Ammon's horn (tissue), 1 donor: ENCODE measurements at regions not wholly inside any gene's neighbourhood (a gene's known extent, or its start where the extent isn't known, plus 50 kb on each side); places are given as distances from the start of the nearest gene placed in this dataset.
"Not testable (repeated sequence)": the region's sequence is repeated elsewhere in the genome, so short reads cannot be mapped to it uniquely, and the experiment has no call there.

Experiments
- DNase-seq: peaks from one replicate; pipeline ENCODE4 v3.0.0-alpha.2; 2016; ENCODE audit warnings: low spot score

DNA sequence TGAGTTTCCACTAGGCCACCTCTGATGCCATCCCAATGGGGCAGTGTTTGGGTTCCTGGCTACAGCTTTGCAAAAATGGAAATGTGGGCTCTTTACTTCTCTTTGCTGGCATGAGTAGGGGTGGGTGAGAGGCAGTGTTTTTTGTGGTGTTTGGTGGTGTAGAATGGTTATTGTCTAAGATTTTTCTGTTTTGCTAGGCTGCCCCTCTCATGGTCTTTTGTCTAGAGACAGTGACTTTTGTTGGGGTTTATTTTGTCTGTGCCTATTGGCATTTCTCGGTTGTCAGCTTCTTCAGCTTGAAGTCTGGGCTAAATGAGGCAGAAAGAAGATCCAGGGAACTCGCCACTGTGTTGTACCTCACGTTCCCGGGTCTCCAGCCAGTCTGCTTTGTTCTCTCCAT, 112.1 kb downstream of the CENPF start:
- DNase-seq = no peak

DNA sequence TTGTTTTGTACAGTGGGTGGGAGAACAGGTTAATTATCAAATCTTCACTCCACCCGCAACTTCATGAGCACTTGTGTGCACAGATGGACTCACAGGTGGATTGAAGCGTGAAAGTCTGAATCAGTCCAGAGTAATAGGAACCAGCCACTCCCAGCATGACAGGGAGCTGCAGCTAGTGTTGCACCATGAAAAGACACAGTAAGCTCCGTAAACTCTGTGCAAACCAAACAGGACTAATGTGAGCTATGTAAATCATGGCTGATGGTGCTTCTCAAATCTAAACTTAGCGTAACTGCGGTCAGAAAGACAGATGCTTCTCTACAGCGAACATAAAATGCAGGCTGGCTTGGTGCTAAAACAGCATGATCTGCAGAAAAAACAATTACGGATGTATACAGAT, 114.4 kb downstream of the CENPF start:
- no peak for DNase-seq

DNA sequence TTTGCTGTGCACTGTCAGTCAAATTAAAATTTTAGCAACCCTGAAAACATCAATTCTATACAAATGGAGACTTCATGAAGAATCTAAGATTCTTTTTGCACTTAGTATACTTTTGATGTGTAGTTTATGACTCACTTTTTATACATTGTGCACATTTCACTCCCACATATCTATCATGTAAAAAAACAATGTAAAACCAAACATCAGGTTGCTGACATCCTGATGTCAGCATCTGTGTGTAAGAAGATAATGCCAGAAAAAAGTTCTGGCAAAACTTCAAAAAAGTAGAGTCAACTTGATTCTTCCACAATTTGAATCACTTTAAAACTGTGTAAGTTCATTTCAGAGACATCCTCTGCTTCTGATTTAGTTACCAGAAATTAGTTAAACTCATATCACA, 115.7 kb downstream of the CENPF start:
- no peak for DNase-seq

DNA sequence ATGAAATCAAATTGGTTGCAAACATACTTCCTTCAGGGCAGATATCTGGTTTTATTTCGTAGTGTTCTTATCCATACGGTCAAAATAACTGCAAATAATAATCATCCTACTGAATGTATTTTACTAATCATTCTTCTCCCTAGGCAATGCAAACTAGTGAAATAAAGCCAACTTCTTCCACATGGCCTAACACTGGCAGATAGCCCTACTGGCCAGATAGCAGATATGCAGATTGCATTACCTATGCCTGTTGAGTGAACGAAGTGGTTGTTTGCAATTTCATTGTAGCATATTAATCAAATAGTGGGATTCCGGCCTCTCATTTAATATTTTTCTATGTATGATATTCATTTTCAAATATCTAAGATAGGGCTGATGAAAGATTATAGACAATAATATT, 116.2 kb downstream of the CENPF start:
- DNase-seq = no peak

DNA sequence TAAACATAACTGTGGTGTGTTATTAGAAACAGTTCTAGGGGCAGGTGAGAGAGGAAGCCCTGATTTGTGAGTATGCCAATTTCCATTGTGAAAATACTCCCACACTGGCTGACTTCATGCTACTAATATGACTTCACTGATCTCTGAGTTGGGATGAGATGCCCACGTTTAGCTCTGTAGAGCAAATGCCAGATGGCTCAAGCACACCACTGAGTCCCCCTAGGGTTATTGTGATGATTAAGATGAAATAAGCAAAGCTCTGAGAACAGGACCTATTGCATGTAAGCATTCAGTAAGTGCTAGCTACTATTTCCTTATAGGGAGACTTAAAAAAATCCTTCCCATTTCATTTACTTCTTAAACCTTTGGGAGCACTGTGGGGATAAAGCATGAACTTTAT, 117.6 kb downstream of the CENPF start:
- no peak for DNase-seq

DNA sequence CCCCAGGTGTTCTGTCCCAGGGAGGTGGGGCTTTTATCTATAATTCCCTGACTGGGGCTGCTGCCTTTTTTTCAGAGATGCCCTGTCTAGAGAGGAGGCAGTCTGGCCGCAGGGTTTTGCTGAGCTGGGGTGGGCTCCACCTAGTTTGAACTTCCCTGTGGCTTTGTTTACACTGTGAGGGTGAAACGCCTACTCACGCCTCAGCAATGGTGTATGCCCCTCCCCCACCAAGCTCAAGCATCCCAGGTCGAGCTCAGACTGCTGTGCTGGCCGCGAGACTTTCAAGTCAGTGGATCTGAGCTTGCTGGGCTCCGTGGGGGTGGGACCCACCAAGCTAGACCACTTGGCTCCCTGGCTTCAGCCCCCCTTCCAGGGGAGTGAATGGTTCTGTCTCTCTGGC, 124.3 kb downstream of the CENPF start:
- DNase-seq = no peak

DNA sequence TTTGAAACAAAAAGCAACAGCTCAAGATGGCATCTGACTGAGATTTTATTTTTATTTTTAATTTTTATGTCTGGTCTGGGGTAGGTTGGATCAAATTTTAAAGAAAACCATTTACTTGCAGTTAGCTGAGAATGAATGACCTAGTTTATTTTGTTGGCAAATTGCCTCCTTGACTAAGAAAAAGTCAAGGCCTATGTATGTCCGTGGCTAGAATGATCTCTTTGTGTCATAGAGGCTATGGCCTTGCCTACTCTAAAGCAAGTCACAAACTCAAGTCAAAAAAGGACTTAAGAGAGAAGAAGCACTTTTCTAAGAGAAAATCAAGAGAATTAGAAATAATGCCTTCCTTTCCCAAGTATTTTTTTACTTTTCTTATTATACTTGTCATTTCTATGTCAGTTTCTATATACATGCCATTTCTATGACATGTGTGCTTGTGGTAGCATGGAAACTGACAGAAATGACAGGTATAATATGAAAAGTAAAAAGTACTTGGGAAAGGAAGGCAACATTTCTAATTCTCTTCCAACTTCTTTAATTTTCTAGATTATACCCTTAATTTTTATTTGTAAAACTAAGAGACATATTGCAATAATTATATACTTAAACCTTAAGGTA, 136.7 kb downstream of the CENPF start:
- no peak for DNase-seq

DNA sequence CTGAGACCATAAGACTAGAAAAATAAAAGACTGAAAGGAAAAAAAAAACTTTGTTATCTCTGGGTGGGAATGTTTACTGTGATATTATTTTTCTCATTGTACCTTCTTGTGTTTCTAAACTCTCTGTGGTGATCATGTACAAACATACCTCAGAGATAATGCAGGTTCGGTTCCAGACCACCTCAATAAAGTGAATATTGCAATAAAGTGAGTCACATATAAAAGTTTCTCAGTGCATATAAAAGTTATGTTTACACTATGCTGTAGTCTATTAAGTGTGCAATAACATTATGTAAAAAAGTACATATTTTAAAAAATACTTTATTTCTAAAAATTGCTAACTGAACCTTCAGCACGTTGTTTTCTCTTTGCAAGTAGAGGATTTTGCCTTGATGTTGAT, 137.5 kb downstream of the CENPF start:
- no peak for DNase-seq

DNA sequence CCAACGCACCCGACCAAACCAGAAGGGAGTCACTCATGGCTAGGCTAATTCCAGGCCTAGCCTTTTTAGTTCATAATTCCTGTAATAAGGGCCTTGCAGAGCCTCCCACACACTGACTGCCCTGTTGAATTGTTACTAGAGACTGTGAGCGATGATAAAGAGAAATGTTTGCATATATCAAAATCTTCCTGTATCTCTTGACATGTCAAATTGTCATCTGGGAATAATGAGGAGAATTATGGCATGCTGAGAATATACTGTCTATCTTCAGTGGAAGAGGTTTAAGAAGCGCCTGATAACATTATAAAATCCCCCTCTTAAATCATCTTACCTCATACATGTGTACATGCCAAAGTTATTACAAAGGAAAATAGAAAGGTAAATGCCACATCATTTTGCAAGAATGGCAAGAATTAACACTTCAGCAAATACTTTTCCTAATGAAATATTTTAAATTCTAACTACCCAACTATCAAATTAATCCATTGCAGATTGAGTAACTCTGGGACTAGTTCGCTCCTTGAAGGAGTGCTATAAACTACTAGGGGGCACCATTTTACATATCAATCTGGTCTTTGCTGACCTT, 144.1 kb downstream of the CENPF start:
- DNase-seq = no peak

DNA sequence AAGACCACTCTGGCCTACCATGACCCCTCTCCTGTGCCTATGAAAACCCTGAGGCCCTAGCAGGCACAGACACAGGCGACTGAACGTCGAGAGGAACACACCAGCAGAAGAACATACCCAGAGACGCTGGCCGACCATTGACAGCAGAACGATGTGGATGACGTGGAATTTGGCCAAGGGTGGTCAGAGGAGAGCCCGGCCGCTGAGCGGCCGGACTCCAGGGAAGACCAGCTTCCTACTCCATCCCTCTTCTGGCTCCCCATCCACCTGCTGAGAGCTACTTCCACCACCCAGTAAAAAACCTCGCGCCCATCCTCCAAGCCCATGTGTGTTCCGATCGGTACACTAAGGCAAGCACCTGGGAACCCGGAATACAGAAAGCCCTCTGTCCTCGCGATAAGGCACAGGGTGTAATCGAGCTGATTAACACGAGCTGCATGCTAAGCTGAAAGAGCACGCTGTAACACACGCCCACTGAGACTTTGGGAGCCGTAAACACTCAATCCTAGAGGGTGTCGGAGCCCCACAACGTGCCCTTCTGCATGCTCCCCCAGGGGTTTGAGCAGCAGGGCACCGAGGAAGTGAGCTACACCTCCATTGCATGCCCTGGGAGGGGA, 150.3 kb downstream of the CENPF start:
- no peak for DNase-seq

DNA sequence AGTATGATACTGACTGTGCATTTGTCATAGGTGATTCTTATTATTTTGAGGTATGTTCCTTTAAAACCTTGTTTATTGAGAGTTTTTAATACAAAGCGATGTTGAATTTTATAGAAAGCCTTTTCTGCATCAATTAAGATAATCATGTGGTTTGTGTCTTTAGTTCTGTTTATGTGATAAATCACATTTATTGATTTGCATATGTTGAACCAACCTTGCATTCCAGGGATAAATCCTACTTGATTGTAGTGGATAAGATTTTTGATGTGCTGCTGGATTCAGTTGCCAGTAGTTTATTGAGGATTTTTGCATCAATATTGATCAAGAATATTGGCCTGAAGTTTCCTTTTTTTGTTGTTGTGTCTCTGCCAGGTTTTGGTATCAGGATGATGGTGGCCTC, 158.0 kb downstream of the CENPF start:
- DNase-seq = no peak

DNA sequence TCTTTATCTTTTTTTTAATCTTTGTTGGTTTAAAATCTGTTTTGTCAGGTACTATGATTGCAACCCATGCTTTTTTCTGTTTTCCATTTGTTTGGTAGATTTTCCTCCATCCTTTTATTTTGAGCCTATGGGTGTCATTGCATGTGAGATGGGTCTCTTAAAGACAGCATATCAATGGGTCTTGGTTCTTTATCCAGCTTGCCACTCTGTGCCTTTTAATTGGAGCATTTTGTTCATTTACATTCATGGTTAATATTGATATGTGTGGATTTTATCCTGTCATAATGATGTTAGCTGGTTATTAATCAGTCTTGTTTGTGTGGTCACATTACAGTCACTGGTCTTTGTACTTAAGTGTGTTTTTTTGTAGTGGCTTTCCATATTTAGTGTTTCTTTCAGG, 159.9 kb downstream of the CENPF start:
- DNase-seq = no peak

DNA sequence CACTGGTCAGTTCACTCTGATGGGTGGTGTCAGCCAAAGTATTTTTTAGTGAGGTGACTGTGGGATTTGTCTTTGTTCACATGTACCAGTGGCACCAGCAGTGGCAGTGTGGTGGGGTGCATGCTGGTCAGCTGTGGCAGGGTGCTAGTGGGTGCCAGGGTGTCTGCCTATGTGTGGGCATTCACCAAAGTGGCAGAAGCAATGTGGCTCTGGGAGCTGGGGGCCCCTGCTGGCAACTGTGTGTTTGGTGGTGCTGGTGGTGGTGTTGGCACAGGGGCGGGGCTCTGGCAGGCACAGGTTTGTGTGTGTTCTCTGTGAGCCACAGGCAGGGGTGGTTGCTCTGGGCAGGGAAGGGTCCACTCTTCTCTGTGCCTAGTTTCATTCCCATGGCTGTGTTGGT, 161.5 kb downstream of the CENPF start:
- DNase-seq = no peak

DNA sequence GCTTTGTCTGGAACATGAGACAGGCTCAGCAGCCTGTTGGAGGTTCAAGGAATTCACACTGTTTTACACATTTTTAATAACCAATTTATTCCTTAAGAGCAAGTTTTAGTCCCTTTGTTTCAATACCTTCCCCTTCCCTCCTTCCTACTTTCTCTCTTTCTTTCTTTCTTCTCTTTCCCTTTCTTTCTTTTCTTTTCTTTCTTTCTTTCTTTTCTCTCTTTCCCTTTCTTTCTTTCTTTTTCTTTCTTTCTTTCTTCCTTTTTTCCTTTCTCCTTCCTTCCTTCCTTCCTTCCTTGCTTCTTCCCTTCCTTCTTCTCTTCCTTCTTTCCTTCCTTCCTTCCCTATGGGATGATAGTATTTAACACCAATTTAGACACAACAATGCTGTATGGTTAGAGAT, 164.2 kb downstream of the CENPF start:
- DNase-seq = no peak

DNA sequence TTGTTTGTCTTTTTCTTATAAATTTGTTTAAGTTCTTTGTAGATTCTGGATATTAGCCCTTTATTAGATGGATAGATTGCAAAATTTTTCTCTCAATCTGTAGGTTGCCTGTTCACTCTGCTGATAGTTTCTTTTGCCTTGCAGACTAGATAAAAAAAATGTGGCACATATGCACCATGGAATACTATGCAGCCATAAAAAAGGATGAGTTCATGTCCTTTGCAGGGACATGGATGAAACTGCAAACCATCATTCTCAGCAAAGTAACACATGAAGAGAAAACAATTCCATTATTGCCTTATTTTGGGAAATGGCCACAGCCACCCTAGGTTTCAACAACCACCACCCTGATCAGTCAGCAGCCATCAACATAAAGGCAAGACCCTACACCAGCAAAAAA, 166.7 kb downstream of the CENPF start:
- not testable (repeated sequence) for DNase-seq

DNA sequence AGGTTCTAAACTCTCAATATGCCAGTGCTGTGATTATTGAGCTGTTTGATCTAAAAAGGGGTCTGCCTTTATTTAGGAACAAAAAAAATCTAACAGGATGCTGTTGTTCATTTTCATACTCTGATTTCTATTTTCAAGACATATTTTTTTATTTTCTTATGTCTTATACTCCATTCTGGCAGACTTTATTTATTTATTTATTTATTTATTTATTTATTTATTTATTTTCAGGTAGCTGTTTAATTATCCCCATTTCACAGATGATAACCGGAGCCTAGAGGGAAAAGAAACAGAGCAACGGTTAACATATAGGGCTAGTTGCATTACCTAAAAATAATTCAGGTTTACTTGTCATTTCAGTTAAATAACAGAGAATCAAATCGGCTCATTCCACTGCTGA, 174.4 kb downstream of the CENPF start:
- no peak for DNase-seq

DNA sequence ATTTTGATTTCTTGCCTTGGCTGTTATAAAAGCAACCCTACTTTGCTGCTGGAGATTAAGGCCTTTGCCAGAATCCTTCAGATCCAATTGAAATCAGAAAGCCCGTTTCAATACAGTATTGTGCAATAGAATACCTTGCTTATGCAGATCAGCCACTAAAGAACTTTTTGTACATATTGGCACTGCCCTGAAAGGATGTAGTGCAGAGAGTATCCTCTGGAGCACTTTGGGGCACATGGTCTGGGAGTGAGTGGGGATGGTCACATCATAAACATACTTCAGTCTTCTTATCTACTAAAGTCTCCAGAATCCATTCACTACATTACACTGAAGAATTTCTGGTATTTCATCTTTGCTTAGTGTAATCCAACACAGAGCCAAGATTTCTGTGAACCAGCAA, 189.0 kb downstream of the CENPF start:
- no peak for DNase-seq

DNA sequence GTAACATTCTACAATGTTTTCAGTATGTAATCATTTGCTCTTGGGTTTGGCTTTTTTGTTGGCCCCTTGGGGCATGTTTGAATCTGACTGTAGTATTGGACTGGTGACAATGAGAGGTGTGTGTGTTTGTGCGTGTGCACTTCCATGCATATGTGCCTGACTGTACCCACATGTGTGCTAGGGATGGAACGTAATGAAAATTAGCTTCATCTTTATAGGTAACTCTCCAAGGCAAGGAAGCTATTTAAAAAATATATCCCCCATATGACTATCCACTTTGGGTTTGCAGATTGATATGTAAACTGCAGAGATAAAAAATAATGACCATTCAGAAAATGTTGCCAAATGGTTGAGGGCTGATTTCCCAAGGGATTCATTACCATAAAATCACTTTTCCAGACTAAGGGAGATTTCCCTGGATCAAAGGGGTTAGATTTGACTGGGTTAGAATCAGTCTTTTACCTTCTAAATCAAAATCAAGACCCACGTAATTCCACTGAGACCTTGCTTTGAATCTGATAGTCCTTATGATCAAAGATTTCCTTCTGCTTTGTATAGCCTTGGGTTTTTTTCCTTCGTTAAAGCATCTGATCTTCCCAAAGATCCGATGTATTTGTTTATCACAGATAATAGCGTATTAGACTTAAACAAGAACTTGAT, 189.7 kb downstream of the CENPF start:
- no peak for DNase-seq

DNA sequence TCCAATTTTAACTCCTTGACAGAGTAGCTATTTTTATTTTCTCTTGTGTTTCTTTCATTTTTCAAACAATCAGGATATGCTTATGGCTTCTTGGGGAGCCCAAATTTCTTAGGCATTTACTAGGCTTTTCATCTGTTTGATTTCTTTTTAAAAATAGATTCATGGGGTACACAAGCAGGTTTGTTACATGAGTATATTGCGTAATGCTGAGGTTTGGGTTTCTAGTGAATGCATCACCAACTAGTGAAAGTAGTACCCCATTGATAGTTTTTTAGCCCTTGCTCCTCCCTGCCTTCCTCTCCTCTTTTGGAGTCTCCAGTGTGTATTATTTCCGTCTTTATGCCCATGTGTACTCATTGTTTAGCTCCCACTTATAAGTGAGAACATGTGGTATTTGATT, 190.7 kb downstream of the CENPF start:
- DNase-seq = no peak

DNA sequence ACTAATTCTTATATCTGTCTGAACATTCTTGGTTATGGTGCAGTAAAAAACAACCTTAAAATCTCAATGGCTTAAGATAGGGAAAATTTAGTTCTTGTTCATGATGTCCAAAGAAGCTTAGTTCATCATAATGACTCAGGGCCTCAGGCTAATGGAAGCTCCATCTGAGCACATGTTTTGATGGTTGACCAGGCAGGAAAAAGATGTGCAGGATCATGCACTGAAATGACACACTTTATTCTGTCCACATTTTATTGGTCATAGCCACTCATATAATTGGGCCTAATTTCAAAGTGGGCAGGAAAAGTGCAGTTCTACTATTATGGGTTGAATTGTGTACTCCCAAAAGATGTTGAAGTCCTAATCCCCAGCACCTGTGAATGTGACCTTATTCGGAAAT, 198.2 kb downstream of the CENPF start:
- no peak for DNase-seq

DNA sequence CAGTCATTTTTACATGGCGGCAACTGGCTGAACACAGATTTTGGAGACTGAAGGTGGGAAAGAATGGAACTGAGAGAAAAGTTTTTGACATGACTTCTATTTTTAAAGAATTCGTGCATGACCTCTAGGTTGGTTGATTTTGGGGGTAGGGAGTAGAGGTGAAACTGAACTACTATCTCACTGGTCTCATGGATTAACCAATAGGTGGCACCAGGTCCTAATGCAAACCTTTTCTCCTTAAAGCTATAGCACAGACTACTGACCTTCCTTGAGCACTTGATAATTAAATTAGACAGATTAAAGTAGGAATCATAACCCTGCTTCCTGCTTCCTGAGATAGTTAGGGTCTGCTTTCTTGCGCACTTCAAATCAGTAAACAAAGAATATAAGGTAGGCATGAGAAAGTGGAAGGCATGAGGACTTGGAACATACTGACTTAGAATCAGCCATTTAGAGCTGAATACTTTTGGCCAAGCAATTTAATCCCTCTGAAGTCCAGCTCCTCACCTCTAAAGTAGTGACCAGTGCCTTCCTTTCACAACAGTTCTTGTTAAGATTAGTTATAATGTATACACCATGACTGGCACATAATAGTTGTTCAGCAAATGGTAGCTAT, 206.0 kb downstream of the CENPF start:
- DNase-seq = no peak

DNA sequence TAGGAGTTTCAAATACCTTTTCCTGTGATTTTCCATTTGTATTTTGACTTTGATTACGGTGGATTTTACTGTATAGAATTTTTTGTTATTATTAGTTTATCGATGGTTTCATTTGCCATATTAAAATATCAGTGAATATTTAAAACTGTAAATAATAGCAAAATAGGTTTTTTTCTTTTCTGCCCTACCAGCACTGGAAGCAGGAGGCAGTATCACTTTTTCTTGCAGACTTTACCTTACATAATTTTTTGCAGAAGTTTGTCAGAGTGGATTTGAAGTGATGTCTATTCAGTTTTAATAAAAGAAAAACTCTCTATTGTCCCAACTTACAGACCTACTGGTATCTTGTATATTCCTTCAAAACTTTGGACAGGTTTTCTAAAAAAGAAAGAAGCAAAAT, 213.6 kb downstream of the CENPF start:
- DNase-seq = no peak
